Sigmoid colon (tissue), 6 donors: ENCODE measurements at regions not wholly inside any gene's neighbourhood (a gene's known extent, or its start where the extent isn't known, plus 50 kb on each side); places are given as distances from the start of the nearest gene placed in this dataset.

Experiments
- DNase-seq: peaks from one replicate; pipeline ENCODE4 v3.0.0-alpha.2; 2019
- H3K27ac ChIP-seq, 4 donors: fragments of 200-600 bp; sonication (generic); one replicate each; pipeline ENCODE4 v1.5.1; 2016 to 2019; ENCODE audit warnings: mild to moderate bottlenecking in 1 of 4
- H3K27me3 ChIP-seq, 3 donors: fragments of 200-600 bp; sonication (generic); one replicate each; pipeline ENCODE4 v1.5.1; 2019; ENCODE audit warnings: mild to moderate bottlenecking in 1 of 3
- H3K36me3 ChIP-seq, 4 donors: fragments of 200-600 bp; sonication (generic); one replicate each; pipeline ENCODE4 v1.5.1; 2016 to 2019
- H3K4me1 ChIP-seq, 4 donors: fragments of 200-600 bp; sonication (generic); one replicate each; pipeline ENCODE4 v1.5.1; 2017 to 2019
- H3K4me3 ChIP-seq, 4 donors: fragments of 200-600 bp; sonication (generic); one replicate each; pipeline ENCODE4 v1.5.1; 2017 to 2019; ENCODE audit warnings: mild to moderate bottlenecking in 2 of 4, moderate library complexity in 1 of 4
- H3K9me3 ChIP-seq, 4 donors: fragments of 200-600 bp in 3 of 4; sonication (generic) in 3 of 4; one replicate each; pipeline versions ENCODE4 v1.5.1 to v1.6.1; 2013 to 2019
- CTCF ChIP-seq, 4 experiments: fragments of 450-650 bp in 3 of 4; fragments of 200-600 bp in 1 of 4; IDR thresholded peaks; one replicate each; pipeline ENCODE4 v1.5.1; 2016 to 2019; ENCODE audit warnings: antibody characterized with exemption in 4 of 4, mild to moderate bottlenecking in 3 of 4, moderate library complexity in 2 of 4
- EP300 ChIP-seq, 4 donors: sonication (generic); formaldehyde crosslinking; IDR thresholded peaks; one replicate each; pipeline ENCODE4 v1.6.1; 2017; ENCODE audit warnings: antibody characterized with exemption in 4 of 4
- POLR2A ChIP-seq, 2 donors: fragments of 450-650 bp; IDR thresholded peaks; one replicate each; pipeline ENCODE4 v1.6.1; 2016; ENCODE audit warnings: antibody characterized with exemption in 2 of 2, mild to moderate bottlenecking in 2 of 2, moderate library complexity in 2 of 2
- POLR2AphosphoS5 ChIP-seq, 4 donors: sonication (generic); formaldehyde crosslinking; IDR thresholded peaks; one replicate each; pipeline ENCODE4 v1.6.1; 2017; ENCODE audit warnings: antibody characterized with exemption in 4 of 4
- WGBS, 2 donors: extraction: QIAGEN DNeasy Blood & Tissue Kit; methylation state at CpG; one replicate each; pipeline ENCODE4 v1.1.7; 2013; 5-methylcytosine and 5-hydroxymethylcytosine counted together
- intact Hi-C: fragments of 100-400 bp; cut with DNase I; formaldehyde crosslinking; loops from one replicate; pipeline ENCODE4 v1.15.1; 2023
- donor health status: healthy with polysubstance abuse.
- donor health status: healthy.

GRCh38 chr2:221649051-221649775 is 77.1 kb upstream of the EPHA4 start:
- intact Hi-C loops: no loop called here
- Histone ChIP-seq H3K27ac (no peak overlapping the region), H3K4me1 (no peaks in the 10 kb centered on the region), H3K27me3 (no peaks in the 10 kb centered on the region), H3K9me3 (peaks cover 0 to 2% (median 0%) of the 10 kb centered on the region in 4 donors), H3K4me3 (no peak overlapping the region), H3K36me3 (no peaks in the 10 kb centered on the region)
- DNase-seq: no peak
- TF ChIP-seq POLR2AphosphoS5 (IDR thresholded peaks at IDR 0.05): no peak
- TF ChIP-seq POLR2A (IDR thresholded peaks at IDR 0.05): no peak
- no peak for TF ChIP-seq EP300 (IDR thresholded peaks at IDR 0.05)
- WGBS, 2 donors: 89 to 91% methylated on average over 5 of the region's 5 CpGs

GRCh38 chr2:221642447-221642846 is 70.3 kb upstream of the EPHA4 start:
- intact Hi-C loops: no loop called here
- TF ChIP-seq POLR2A (IDR thresholded peaks at IDR 0.05) (no peak), POLR2AphosphoS5 (IDR thresholded peaks at IDR 0.05) (no peak), EP300 (IDR thresholded peaks at IDR 0.05) (no peak), CTCF (IDR thresholded peaks at IDR 0.05) (no peak)
- Histone ChIP-seq H3K27ac (no peak overlapping the region), H3K27me3 (no peaks in the 10 kb centered on the region), H3K36me3 (no peaks in the 10 kb centered on the region), H3K4me3 (no peak overlapping the region), H3K4me1 (no peaks in the 10 kb centered on the region), H3K9me3 (peaks cover 0 to 2% (median 0%) of the 10 kb centered on the region in 4 donors)
- 91 to 96% methylated on average over 3 of the region's 3 CpGs for WGBS, 2 donors
- no peak for DNase-seq

GRCh38 chr2:221641181-221641871 is 69.2 kb upstream of the EPHA4 start:
- intact Hi-C loops: no loop called here
- Histone ChIP-seq H3K9me3 (peaks cover 0 to 2% (median 0%) of the 10 kb centered on the region in 4 donors), H3K36me3 (no peaks in the 10 kb centered on the region), H3K4me1 (no peaks in the 10 kb centered on the region), H3K27me3 (no peaks in the 10 kb centered on the region), H3K4me3 (no peak overlapping the region), H3K27ac (no peak overlapping the region)
- DNase-seq: no peak
- WGBS, 2 donors: 79 to 89% methylated on average over 13 of the region's 13 CpGs
- TF ChIP-seq CTCF (IDR thresholded peaks at IDR 0.05) (no peak), POLR2A (IDR thresholded peaks at IDR 0.05) (no peak), EP300 (IDR thresholded peaks at IDR 0.05) (no peak), POLR2AphosphoS5 (IDR thresholded peaks at IDR 0.05) (no peak)

GRCh38 chr2:221640686-221641085 is 68.6 kb upstream of the EPHA4 start:
- H3K4me3 ChIP-seq: no peak overlapping the region
- H3K27me3 ChIP-seq: no peaks in the 10 kb centered on the region
- no peak for DNase-seq
- H3K36me3 ChIP-seq: no peaks in the 10 kb centered on the region
- no peak for TF ChIP-seq CTCF (IDR thresholded peaks at IDR 0.05)
- no peak for TF ChIP-seq EP300 (IDR thresholded peaks at IDR 0.05)
- no peak for TF ChIP-seq POLR2AphosphoS5 (IDR thresholded peaks at IDR 0.05)
- TF ChIP-seq POLR2A (IDR thresholded peaks at IDR 0.05): no peak
- peaks cover 0 to 2% (median 0%) of the 10 kb centered on the region in 4 donors for H3K9me3 ChIP-seq
- no peak overlapping the region for H3K27ac ChIP-seq
- intact Hi-C loops: no loop called here
- H3K4me1 ChIP-seq: no peaks in the 10 kb centered on the region
- 78 to 93% methylated on average over 1 of the region's 1 CpG for WGBS, 2 donors

- no peaks in the 10 kb centered on the region for H3K9me3 ChIP-seq
- 88 to 89% methylated on average over 2 of the region's 2 CpGs for WGBS, 2 donors
- no peak overlapping the region for H3K27ac ChIP-seq
- no peak overlapping the region for H3K4me3 ChIP-seq
- H3K36me3 ChIP-seq: no peaks in the 10 kb centered on the region
- TF ChIP-seq EP300 (IDR thresholded peaks at IDR 0.05): no peak
- TF ChIP-seq POLR2A (IDR thresholded peaks at IDR 0.05): no peak
- H3K27me3 ChIP-seq: no peaks in the 10 kb centered on the region
- no peaks in the 10 kb centered on the region for H3K4me1 ChIP-seq
- intact Hi-C loops: no loop called here
- no peak for DNase-seq
Measured at GRCh38 chr2:221637851-221638250, 65.7 kb upstream of the EPHA4 start.
